GM23338 (cell line): ENCODE measurements at regions not wholly inside any gene's neighbourhood (a gene's known extent, or its start where the extent isn't known, plus 50 kb on each side); places are given as distances from the start of the nearest gene placed in this dataset.

ENCODE experiments used
- ATAC-seq: fragments of 200-7000 bp; cut with Tn5 transposase; 3 replicates; pipeline ENCODE4 v1.9.1; 2020
- DNase-seq: peaks from one replicate; pipeline ENCODE4 v3.0.0-alpha.2; 2015; ENCODE audit warnings: low spot score
- H2AFZ ChIP-seq: fragments of 200-600 bp; sonication (generic); 2 replicates; pipeline ENCODE4 v1.8.0; 2016; ENCODE audit warnings: antibody characterized with exemption, mild to moderate bottlenecking, moderate library complexity
- H3F3A ChIP-seq: fragments of 200-600 bp; sonication (generic); replicated peaks from 2 replicates; pipeline ENCODE4 v1.8.0; 2017; ENCODE audit warnings: antibody characterized with exemption, mixed run types, low read depth
- H3K27ac ChIP-seq: fragments of 200-600 bp; sonication (generic); 2 replicates; pipeline ENCODE4 v1.6.1; 2016; ENCODE audit warnings: low read depth
- H3K27me3 ChIP-seq: fragments of 200-600 bp; sonication (generic); 2 replicates; pipeline ENCODE4 v1.8.0; 2016; ENCODE audit warnings: mild to moderate bottlenecking, mixed run types, moderate library complexity; ENCODE audit not compliant: insufficient read depth
- H3K36me3 ChIP-seq: fragments of 200-600 bp; sonication (generic); 2 replicates; pipeline ENCODE4 v1.8.0; 2016; ENCODE audit warnings: mild to moderate bottlenecking; ENCODE audit not compliant: insufficient read depth
- H3K4me1 ChIP-seq: fragments of 200-600 bp; sonication (generic); 2 replicates; pipeline ENCODE4 v1.8.0; 2016; ENCODE audit warnings: mild to moderate bottlenecking, moderate library complexity; ENCODE audit not compliant: insufficient read depth
- H3K4me2 ChIP-seq: fragments of 200-600 bp; sonication (generic); 2 replicates; pipeline ENCODE4 v1.7.1; 2017; ENCODE audit warnings: mixed run types
- H3K4me3 ChIP-seq: fragments of 200-600 bp; sonication (generic); 2 replicates; pipeline ENCODE4 v1.6.1; 2016; ENCODE audit warnings: mixed run types
- H3K79me2 ChIP-seq: fragments of 200-600 bp; sonication (generic); replicated peaks from 2 replicates; pipeline ENCODE4 v1.8.0; 2017; ENCODE audit warnings: mild to moderate bottlenecking; ENCODE audit not compliant: insufficient read depth
- H3K9me2 ChIP-seq: fragments of 200-600 bp; sonication (generic); 2 replicates; pipeline ENCODE4 v1.8.0; 2017; ENCODE audit not compliant: insufficient read depth
- H4K20me1 ChIP-seq: fragments of 200-600 bp; sonication (generic); replicated peaks from 2 replicates; pipeline ENCODE4 v1.8.0; 2017; ENCODE audit warnings: mild to moderate bottlenecking; ENCODE audit not compliant: insufficient read depth
- H3K27ac Mint-ChIP-seq: 2 replicates; pipeline ENCODE4 v1.8.0; 2020; ENCODE audit warnings: inconsistent platforms, mild to moderate bottlenecking, moderate library complexity, mixed read lengths
- H3K27me3 Mint-ChIP-seq: 3 replicates; pipeline ENCODE4 v1.8.0; 2022; ENCODE audit warnings: low read depth, mild to moderate bottlenecking, moderate library complexity, mixed read lengths, inconsistent platforms; ENCODE audit not compliant: insufficient read depth, poor library complexity
- H3K36me3 Mint-ChIP-seq: 3 replicates; pipeline ENCODE4 v1.8.0; 2021; ENCODE audit warnings: low read depth, mild to moderate bottlenecking, inconsistent platforms, moderate library complexity, mixed read lengths
- H3K4me1 Mint-ChIP-seq: 3 replicates; pipeline ENCODE4 v1.8.0; 2020; ENCODE audit warnings: mild to moderate bottlenecking, inconsistent platforms, mixed read lengths
- H3K4me3 Mint-ChIP-seq: 3 replicates; pipeline ENCODE4 v1.8.0; 2021; ENCODE audit warnings: moderate library complexity, mild to moderate bottlenecking, inconsistent platforms, mixed read lengths
- H3K9me3 Mint-ChIP-seq: 3 replicates; pipeline ENCODE4 v1.8.0; 2020; ENCODE audit warnings: moderate library complexity, mild to moderate bottlenecking, inconsistent platforms, mixed read lengths
- CREB1 ChIP-seq: fragments of 250-450 bp; sonication (Bioruptor Pico); IDR thresholded peaks from 2 replicates; pipeline ENCODE4 v1.5.0; 2020; ENCODE audit warnings: low read depth, mild to moderate bottlenecking, moderate library complexity
- EZH2 ChIP-seq: fragments of 200-600 bp; sonication (generic); IDR thresholded peaks from one replicate; pipeline ENCODE4 v1.8.0; 2017; ENCODE audit warnings: antibody characterized with exemption, mild to moderate bottlenecking, low read depth; ENCODE audit not compliant: unreplicated experiment
- EZH2phosphoT487 ChIP-seq: fragments of 200-600 bp; sonication (generic); IDR thresholded peaks from one replicate; pipeline ENCODE4 v1.8.1; 2018; ENCODE audit warnings: antibody characterized with exemption; ENCODE audit not compliant: unreplicated experiment
- JUNB ChIP-seq: IDR thresholded peaks from one replicate; pipeline ENCODE4 v1.6.1; 2016; ENCODE audit warnings: antibody characterized with exemption; ENCODE audit not compliant: unreplicated experiment
- POLR2AphosphoS5 ChIP-seq: IDR thresholded peaks from 2 replicates; pipeline ENCODE4 v1.6.1; 2016; ENCODE audit warnings: antibody characterized with exemption, low read depth
- REST ChIP-seq: IDR thresholded peaks from one replicate; pipeline ENCODE4 v1.6.1; 2018; ENCODE audit warnings: antibody characterized with exemption; ENCODE audit not compliant: unreplicated experiment
- ZNF331 ChIP-seq: fragments of 250-450 bp; sonication (Bioruptor Pico); IDR thresholded peaks from 2 replicates; pipeline ENCODE4 v1.5.0; 2020; ENCODE audit warnings: low read depth, mild to moderate bottlenecking, moderate library complexity
- ZNF462 ChIP-seq: fragments of 250-450 bp; sonication (Bioruptor Pico); IDR thresholded peaks from 2 replicates; pipeline ENCODE4 v1.5.0; 2020; ENCODE audit warnings: mild to moderate bottlenecking, moderate library complexity
- TF ChIP-seq, protein P1 (sequence below), 2 experiments: fragments of 200-600 bp in 1 of 2; sonication (generic) in 1 of 2; conservative IDR thresholded peaks; 2 replicates each; pipeline versions ENCODE4 v1.5.1 to v1.6.1; 2016 to 2017; ENCODE audit warnings: antibody characterized with exemption in 2 of 2, low read depth in 2 of 2, mild to moderate bottlenecking in 2 of 2, moderate library complexity in 1 of 2

GRCh38 chr10:131689954-131690757, 210.7 kb upstream of the PPP2R2D start (continued):
- no peak for TF ChIP-seq REST
- TF ChIP-seq EZH2phosphoT487 = no peak
- TF ChIP-seq CREB1 (CRISPR knock-in tag) = no peak
- TF ChIP-seq ZNF331 (CRISPR knock-in tag) = no peak
- no peak for TF ChIP-seq POLR2AphosphoS5
- no peak for TF ChIP-seq JUNB

DNA sequence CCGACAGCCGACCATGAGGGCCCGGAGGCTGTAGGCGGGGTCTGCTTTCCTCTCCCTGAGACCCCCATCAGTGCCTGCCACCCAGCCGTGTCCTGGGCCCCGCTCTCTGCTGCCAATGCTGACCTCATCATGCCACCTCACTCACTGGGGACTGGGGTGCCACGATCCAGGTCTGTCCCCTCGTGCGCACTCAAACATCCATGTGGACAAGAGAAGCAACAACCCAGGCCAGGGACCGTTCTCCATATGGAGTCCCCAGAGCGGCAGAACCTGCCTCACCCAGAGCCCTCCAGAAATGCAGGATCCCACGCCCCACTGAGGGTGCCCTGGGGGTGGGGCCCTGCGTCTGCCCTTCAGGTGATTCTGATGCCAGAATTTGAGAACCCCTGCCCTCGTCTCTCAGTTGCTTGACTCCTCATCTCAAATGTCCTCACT, 210.0 kb upstream of the PPP2R2D start:
- H2AFZ ChIP-seq = no peak overlapping the region
- H3K9me2 ChIP-seq = no peaks in the 10 kb centered on the region
- H3K4me2 ChIP-seq = no peak overlapping the region
- no peaks in the 10 kb centered on the region for H3K36me3 Mint-ChIP-seq
- H3K4me1 ChIP-seq = no peaks in the 10 kb centered on the region
- no peak for DNase-seq
- H3K4me1 Mint-ChIP-seq = peaks cover 8% of the 10 kb centered on the region; the same call in 2 of the 3 replicates
- peaks cover 4% of the 10 kb centered on the region for H3K27me3 Mint-ChIP-seq
- ATAC-seq = no peak
- 0 out of 2 replicates have a peak, but pooled peaks cover 4% of the 10 kb centered on the region for H3F3A ChIP-seq
- H3K9me3 Mint-ChIP-seq = no peaks in the 10 kb centered on the region
- no peaks in the 10 kb centered on the region for H3K27me3 ChIP-seq
- no peak overlapping the region for H3K27ac Mint-ChIP-seq
- no peak overlapping the region for H3K4me3 ChIP-seq
- H3K27ac ChIP-seq = no peak overlapping the region
- H3K36me3 ChIP-seq = no peaks in the 10 kb centered on the region
- H3K79me2 ChIP-seq = no peaks in the 10 kb centered on the region
- H4K20me1 ChIP-seq = no peaks in the 10 kb centered on the region
- H3K4me3 Mint-ChIP-seq = no peak overlapping the region
- TF ChIP-seq ZNF462 (CRISPR knock-in tag) (no peak), CREB1 (CRISPR knock-in tag) (no peak), EZH2 (no peak), JUNB (no peak)
- TF ChIP-seq, protein P1, sequence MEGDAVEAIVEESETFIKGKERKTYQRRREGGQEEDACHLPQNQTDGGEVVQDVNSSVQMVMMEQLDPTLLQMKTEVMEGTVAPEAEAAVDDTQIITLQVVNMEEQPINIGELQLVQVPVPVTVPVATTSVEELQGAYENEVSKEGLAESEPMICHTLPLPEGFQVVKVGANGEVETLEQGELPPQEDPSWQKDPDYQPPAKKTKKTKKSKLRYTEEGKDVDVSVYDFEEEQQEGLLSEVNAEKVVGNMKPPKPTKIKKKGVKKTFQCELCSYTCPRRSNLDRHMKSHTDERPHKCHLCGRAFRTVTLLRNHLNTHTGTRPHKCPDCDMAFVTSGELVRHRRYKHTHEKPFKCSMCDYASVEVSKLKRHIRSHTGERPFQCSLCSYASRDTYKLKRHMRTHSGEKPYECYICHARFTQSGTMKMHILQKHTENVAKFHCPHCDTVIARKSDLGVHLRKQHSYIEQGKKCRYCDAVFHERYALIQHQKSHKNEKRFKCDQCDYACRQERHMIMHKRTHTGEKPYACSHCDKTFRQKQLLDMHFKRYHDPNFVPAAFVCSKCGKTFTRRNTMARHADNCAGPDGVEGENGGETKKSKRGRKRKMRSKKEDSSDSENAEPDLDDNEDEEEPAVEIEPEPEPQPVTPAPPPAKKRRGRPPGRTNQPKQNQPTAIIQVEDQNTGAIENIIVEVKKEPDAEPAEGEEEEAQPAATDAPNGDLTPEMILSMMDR (conservative IDR thresholded peaks at IDR 0.05; ENCODE audit: low read depth in 2 of 2) = no peak
